GM21515 (cell line): ENCODE measurements at regions not wholly inside any gene's neighbourhood (a gene's known extent, or its start where the extent isn't known, plus 50 kb on each side); places are given as distances from the start of the nearest gene placed in this dataset.

Source experiments
- ATAC-seq: cut with Tn5 transposase; IDR thresholded peaks from one replicate; pipeline ENCODE4 v1.9.1; 2021; ENCODE audit not compliant: unreplicated experiment

GRCh38 chr3:194738254-194739093 is 52.8 kb downstream of the FAM43A start:
- ATAC-seq = no peak

- no peak for ATAC-seq
Observed at GRCh38 chr3:194739498-194740284, 54.0 kb downstream of the FAM43A start.

- no peak for ATAC-seq
Observed at GRCh38 chr3:194740859-194741491, 55.3 kb downstream of the FAM43A start.

GRCh38 chr3:194741916-194742315 is 56.2 kb downstream of the FAM43A start:
- ATAC-seq = no peak

GRCh38 chr3:194744826-194745225 is 59.1 kb downstream of the FAM43A start:
- no peak for ATAC-seq

GRCh38 chr3:194745422-194746184 is 59.9 kb downstream of the FAM43A start:
- ATAC-seq = no peak

- ATAC-seq = no peak
Observed at GRCh38 chr3:194748225-194748624, 62.5 kb downstream of the FAM43A start.

- no peak for ATAC-seq
Observed at GRCh38 chr3:194749631-194750490, 64.2 kb downstream of the FAM43A start.

- ATAC-seq = no peak
Observed at GRCh38 chr3:194750491-194750828, 64.8 kb downstream of the FAM43A start.

- no peak for ATAC-seq
Observed at GRCh38 chr3:194755671-194756459, 70.2 kb downstream of the FAM43A start.

GRCh38 chr3:194756460-194756779 is 70.7 kb downstream of the FAM43A start:
- no peak for ATAC-seq

- no peak for ATAC-seq
Observed at GRCh38 chr3:194756791-194757325, 71.2 kb downstream of the FAM43A start.

GRCh38 chr3:194757647-194758061 is 72.0 kb downstream of the FAM43A start:
- ATAC-seq = no peak

- ATAC-seq = no peak
Observed at GRCh38 chr3:194758716-194759115, 73.0 kb downstream of the FAM43A start.

- no peak for ATAC-seq
Observed at GRCh38 chr3:194760494-194761137, 74.9 kb downstream of the FAM43A start.

GRCh38 chr3:194761384-194761783 is 75.7 kb downstream of the FAM43A start:
- no peak for ATAC-seq

GRCh38 chr3:194766845-194767244 is 81.2 kb downstream of the FAM43A start:
- no peak for ATAC-seq

- no peak for ATAC-seq
Observed at GRCh38 chr3:194767446-194768207, 81.9 kb downstream of the FAM43A start.
